ENCODE measurements at regions not wholly inside any gene's neighbourhood (a gene's known extent, or its start where the extent isn't known, plus 50 kb on each side); places are given as distances from the start of the nearest gene placed in this dataset.

GRCh38 chr10:130430852-130431704 lies 294.9 kb downstream of the GLRX3 start:
- no peak for DNase-seq

- no peak for DNase-seq
Measured at GRCh38 chr10:130432271-130432670, 296.1 kb downstream of the GLRX3 start.

- no peak for DNase-seq
Measured at GRCh38 chr10:130432850-130433249, 296.7 kb downstream of the GLRX3 start.

- DNase-seq = no peak
Measured at GRCh38 chr10:130434446-130435385, 298.5 kb downstream of the GLRX3 start.

GRCh38 chr10:130435961-130436360 lies 299.8 kb downstream of the GLRX3 start:
- DNase-seq = no peak

- DNase-seq = no peak
Measured at GRCh38 chr10:130438861-130439260, 302.7 kb downstream of the GLRX3 start.

- no peak for DNase-seq
Measured at GRCh38 chr10:130439766-130440165, 303.6 kb downstream of the GLRX3 start.

- DNase-seq = no peak
Measured at GRCh38 chr10:130440494-130440893, 304.3 kb downstream of the GLRX3 start.

- no peak for DNase-seq
Measured at GRCh38 chr10:130440971-130441370, 304.8 kb downstream of the GLRX3 start.

GRCh38 chr10:130443066-130443465 lies 306.9 kb downstream of the GLRX3 start:
- no peak for DNase-seq

- DNase-seq = no peak
Measured at GRCh38 chr10:130453036-130453720, 317.0 kb downstream of the GLRX3 start.

GRCh38 chr10:130453721-130454542 lies 317.7 kb downstream of the GLRX3 start:
- no peak for DNase-seq

GRCh38 chr10:130454543-130455000 lies 318.4 kb downstream of the GLRX3 start:
- no peak for DNase-seq

- no peak for DNase-seq
Measured at GRCh38 chr10:130455111-130455695, 319.0 kb downstream of the GLRX3 start.

GRCh38 chr10:130455791-130456190 lies 319.6 kb downstream of the GLRX3 start:
- no peak for DNase-seq

- no peak for DNase-seq
Measured at GRCh38 chr10:130456616-130457015, 320.4 kb downstream of the GLRX3 start.

- DNase-seq = no peak
Measured at GRCh38 chr10:130458509-130458908, 322.3 kb downstream of the GLRX3 start.

GRCh38 chr10:130459011-130459410 lies 322.8 kb downstream of the GLRX3 start:
- no peak for DNase-seq

GRCh38 chr10:130459851-130460490 lies 323.8 kb downstream of the GLRX3 start:
- DNase-seq = no peak

- no peak for DNase-seq
Measured at GRCh38 chr10:130461631-130462030, 325.4 kb downstream of the GLRX3 start.

Data from hindlimb muscle (tissue), 1 donor.